Vagina (tissue), 2 donors: ENCODE measurements at regions not wholly inside any gene's neighbourhood (a gene's known extent, or its start where the extent isn't known, plus 50 kb on each side); places are given as distances from the start of the nearest gene placed in this dataset.

ENCODE experiments used
- CTCF ChIP-seq, 3 experiments: fragments of 450-650 bp in 2 of 3; fragments of 200-600 bp in 1 of 3; sonication (generic) in 1 of 3; IDR thresholded peaks; one replicate each; pipeline ENCODE4 v1.5.1; 2017 to 2019; ENCODE audit warnings: antibody characterized with exemption in 3 of 3, mild to moderate bottlenecking in 2 of 3, moderate library complexity in 2 of 3
- POLR2A ChIP-seq, 2 donors: fragments of 450-650 bp; IDR thresholded peaks; one replicate each; pipeline ENCODE4 v1.6.1; 2017; ENCODE audit warnings: antibody characterized with exemption in 2 of 2, mild to moderate bottlenecking in 2 of 2, moderate library complexity in 2 of 2

- TF ChIP-seq CTCF (IDR thresholded peaks at IDR 0.05) (no peak), POLR2A (IDR thresholded peaks at IDR 0.05) (no peak)
Observed at GRCh38 chr12:100737168-100737567, 57.4 kb upstream of the ANO4 start.
